HFF-Myc (cell line): ENCODE measurements at regions not wholly inside any gene's neighbourhood (a gene's known extent, or its start where the extent isn't known, plus 50 kb on each side); places are given as distances from the start of the nearest gene placed in this dataset.

ENCODE experiments used
- DNase-seq: peaks from one replicate; pipeline ENCODE4 v3.0.0-alpha.2; 2011; ENCODE audit warnings: low read depth; ENCODE audit errors: extremely low read depth
- H3K4me3 ChIP-seq: replicated peaks from 2 replicates; pipeline ENCODE4 v1.5.1; 2011; ENCODE audit warnings: low read depth, mild to moderate bottlenecking, control low read depth, low read length
- TF ChIP-seq, protein P1 (sequence below): IDR thresholded peaks from 2 replicates; pipeline ENCODE4 v1.5.1; 2012; ENCODE audit warnings: mild to moderate bottlenecking, low read depth, low read length, control low read depth; ENCODE audit errors: missing control alignments

DNA sequence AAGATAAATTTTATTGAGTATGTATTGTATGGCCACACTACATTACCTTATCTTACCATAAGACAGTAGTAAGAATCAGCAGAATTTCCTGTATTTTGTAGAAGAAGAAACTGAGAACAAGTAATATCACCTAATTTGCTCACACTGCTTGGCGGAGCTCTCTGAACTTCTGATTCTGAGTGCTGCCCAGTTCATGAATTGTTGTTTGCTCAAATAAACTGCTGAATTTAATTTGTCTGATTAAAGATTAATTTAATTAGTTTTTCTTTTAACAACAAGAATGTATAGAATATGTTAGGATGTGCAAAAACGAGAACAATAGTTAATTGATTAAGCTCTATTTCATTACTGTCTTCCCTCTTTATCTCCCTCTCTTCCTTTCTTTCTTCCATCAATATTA lies 100.1 kb upstream of the ERBB4 start:
- no peak overlapping the region for H3K4me3 ChIP-seq
- DNase-seq = no peak
- TF ChIP-seq, protein P1, sequence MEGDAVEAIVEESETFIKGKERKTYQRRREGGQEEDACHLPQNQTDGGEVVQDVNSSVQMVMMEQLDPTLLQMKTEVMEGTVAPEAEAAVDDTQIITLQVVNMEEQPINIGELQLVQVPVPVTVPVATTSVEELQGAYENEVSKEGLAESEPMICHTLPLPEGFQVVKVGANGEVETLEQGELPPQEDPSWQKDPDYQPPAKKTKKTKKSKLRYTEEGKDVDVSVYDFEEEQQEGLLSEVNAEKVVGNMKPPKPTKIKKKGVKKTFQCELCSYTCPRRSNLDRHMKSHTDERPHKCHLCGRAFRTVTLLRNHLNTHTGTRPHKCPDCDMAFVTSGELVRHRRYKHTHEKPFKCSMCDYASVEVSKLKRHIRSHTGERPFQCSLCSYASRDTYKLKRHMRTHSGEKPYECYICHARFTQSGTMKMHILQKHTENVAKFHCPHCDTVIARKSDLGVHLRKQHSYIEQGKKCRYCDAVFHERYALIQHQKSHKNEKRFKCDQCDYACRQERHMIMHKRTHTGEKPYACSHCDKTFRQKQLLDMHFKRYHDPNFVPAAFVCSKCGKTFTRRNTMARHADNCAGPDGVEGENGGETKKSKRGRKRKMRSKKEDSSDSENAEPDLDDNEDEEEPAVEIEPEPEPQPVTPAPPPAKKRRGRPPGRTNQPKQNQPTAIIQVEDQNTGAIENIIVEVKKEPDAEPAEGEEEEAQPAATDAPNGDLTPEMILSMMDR = no peak

DNA sequence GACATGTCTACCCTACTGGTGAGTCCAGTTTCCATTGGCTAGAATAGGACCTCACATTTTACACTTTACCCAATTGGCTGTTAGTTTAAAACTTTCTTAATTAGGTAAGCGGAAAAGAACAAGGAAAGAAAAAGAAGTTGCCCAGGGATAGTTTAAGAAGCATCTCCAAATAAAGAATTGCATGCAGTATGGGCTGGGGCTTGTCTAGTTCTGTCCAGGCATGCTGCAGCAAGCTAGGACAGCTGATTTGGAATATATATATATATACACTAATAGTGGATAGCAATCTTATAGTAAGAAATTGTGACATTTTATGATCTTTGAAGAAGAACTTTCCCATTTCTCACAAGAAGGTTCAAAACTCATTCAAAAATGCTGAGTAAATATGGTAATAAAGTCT lies 90.0 kb upstream of the ERBB4 start:
- TF ChIP-seq, protein P1 = no peak
- H3K4me3 ChIP-seq = no peak overlapping the region
- no peak for DNase-seq

DNA sequence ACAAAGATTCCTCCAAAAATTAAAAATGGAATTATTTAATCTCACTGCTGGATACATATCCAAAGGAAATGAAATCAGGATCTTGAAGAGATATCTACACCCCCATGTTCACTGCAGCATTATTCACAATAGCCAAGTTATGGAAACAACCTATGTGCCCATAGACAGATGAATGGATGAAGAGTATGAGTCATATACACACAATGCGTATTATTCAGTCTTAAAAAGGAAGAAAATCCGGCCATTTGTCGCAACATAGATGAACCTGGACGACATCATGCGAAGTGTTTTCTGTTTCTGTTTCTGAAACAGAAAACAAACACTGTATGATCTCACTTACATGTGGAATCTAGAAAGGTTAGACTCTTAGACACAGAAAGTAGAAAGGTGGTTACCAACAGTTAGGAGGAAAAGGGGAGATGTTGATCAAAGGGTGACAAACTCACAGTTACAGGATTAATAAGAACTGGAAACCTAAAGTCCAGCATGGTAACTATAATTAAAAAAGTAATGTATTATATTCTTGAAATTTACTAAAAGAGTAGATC lies 87.8 kb upstream of the ERBB4 start:
- no peak for DNase-seq
- TF ChIP-seq, protein P1 = no peak

DNA sequence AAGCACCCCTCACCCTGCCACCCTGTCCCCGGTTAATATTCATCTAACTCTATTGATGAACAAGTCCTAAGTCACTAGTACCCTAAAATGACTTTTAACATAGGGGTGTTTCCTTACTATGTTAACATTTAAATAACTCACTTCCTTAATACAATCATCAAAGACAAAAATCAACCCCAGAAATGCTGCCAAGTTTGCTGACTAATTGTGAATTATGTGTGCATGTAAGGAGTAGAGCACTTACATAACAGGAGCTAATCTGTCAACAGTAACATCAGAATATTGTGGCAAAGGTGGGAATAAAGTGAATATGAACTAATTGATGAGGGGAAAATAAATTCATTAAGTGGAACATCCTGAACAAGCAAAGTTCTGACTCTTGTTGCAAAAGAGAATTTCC lies 81.4 kb upstream of the ERBB4 start:
- TF ChIP-seq, protein P1 = no peak
- H3K4me3 ChIP-seq = no peak overlapping the region
- DNase-seq = no peak

More for the DNA sequence above, 87.8 kb upstream of the ERBB4 start:
- no peak overlapping the region for H3K4me3 ChIP-seq

DNA sequence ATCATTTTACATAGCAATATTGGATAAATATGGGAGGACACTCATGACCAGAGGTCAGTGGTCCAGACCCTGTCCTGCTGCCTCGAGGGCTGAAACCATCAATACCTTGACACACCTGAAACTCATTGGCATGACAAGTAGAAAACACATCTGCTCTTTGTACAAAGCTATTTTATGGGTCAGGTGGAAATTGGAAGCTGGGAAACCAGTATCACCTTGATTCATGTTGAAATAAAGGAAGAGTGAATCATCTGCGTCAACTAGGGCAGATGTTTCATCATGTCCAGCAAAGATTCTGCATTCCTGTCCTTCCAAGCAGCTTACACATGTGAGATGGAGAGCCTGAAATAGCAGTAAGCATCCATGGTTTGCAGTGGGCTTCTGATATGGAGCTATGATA lies 80.0 kb upstream of the ERBB4 start:
- H3K4me3 ChIP-seq = no peak overlapping the region
- DNase-seq = no peak
- TF ChIP-seq, protein P1 = no peak

DNA sequence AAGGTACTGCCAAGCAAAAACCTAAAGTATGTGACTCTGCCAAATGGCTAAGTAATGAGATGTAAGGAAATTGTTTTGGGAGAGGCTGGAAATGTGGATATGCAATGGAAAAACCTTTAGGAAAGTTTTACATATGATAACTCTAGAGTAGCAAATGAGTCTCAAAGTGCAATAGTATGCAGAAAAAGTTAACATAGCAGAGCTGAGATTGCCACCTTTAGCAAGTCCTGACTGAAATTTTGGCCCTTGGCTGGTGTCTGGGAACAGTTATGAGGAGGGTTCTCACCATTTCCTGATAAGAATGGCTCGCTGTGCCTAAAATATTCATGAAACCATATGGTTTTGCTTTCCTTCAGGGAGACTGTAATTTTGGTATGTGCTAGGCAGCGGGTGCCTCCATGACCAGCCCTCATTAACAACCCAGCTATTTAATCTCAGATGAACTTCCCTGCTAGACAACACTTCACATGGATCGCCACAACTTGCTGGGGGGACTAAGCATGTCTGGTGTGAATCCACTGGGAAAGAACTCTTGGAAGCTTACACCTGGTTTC lies 72.3 kb upstream of the ERBB4 start:
- TF ChIP-seq, protein P1 = no peak
- no peak for DNase-seq
- H3K4me3 ChIP-seq = no peak overlapping the region

DNA sequence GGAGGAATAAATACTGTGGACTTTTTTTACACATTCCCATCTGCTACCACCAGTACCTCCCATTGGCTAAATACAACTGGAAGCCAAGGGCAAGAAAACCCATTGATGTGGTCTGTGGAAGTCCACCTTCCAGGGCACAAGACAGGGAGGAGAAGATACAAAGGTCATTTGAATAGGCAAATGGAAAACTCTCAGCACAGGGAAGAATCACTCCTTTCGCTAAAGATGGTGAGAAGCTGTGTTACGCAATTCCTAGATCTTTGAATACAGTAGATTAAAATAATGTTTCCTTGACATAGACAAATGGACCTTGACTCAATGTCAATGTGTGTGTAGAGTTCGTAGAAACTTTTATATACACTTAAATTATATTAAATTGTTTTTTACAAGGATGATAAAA lies 70.9 kb upstream of the ERBB4 start:
- no peak overlapping the region for H3K4me3 ChIP-seq
- TF ChIP-seq, protein P1 = no peak
- no peak for DNase-seq
